PC-3 (cell line): ENCODE measurements at regions not wholly inside any gene's neighbourhood (a gene's known extent, or its start where the extent isn't known, plus 50 kb on each side); places are given as distances from the start of the nearest gene placed in this dataset.

Source experiments
- ATAC-seq: fragments of 200-7000 bp; cut with Tn5 transposase; 2 replicates; pipeline ENCODE4 v1.9.1; 2020; ENCODE audit warnings: mild to moderate bottlenecking, moderate library complexity
- BruUV-seq: library from RNA; stranded (reverse); fragments of 400-500 nt; replicated peaks from 2 replicates; lab custom pipeline; 2021; lab: Mats Ljungman, UMichigan
- CTCF ChIA-PET: fragments of 300-600 bp; sonication (Branson Sonifier 250); formaldehyde crosslinking; loops from one replicate; lab custom pipeline; 2022; ENCODE audit warnings: antibody characterized with exemption; lab: Charles Lee
- POLR2A ChIA-PET: fragments of 300-600 bp; sonication (Branson Sonifier 250); formaldehyde crosslinking; loops from one replicate; lab custom pipeline; 2022; ENCODE audit warnings: antibody characterized with exemption; ENCODE audit not compliant: unreplicated experiment; lab: Charles Lee
- DNase-seq: peaks from one replicate; pipeline ENCODE4 v3.0.0-alpha.2; 2015
- H2AFZ ChIP-seq: fragments of 300-600 bp; sonication (generic); 2 replicates; pipeline ENCODE4 v1.6.0; 2016; ENCODE audit warnings: antibody characterized with exemption, low read length
- H3F3A ChIP-seq: fragments of 300-600 bp; sonication (generic); one replicate; pipeline ENCODE4 v1.6.0; 2017; ENCODE audit warnings: antibody characterized with exemption, low read length, control low read depth, mild to moderate bottlenecking; ENCODE audit not compliant: unreplicated experiment
- H3K27ac ChIP-seq: fragments of 300-600 bp; sonication (generic); 2 replicates; pipeline ENCODE4 v1.5.1; 2016; ENCODE audit warnings: mild to moderate bottlenecking, low read length
- H3K27me3 ChIP-seq: fragments of 300-600 bp; sonication (generic); 2 replicates; pipeline ENCODE4 v1.6.1; 2016; ENCODE audit warnings: low read length, mixed read lengths
- H3K36me3 ChIP-seq: fragments of 300-600 bp; sonication (generic); 2 replicates; pipeline ENCODE4 v1.6.1; 2016; ENCODE audit warnings: low read depth, mixed run types, low read length, mixed read lengths
- H3K4me1 ChIP-seq: fragments of 300-600 bp; sonication (generic); 2 replicates; pipeline ENCODE4 v1.5.1; 2016; ENCODE audit warnings: low read length; ENCODE audit not compliant: insufficient read depth
- H3K4me2 ChIP-seq: fragments of 300-600 bp; sonication (generic); 2 replicates; pipeline ENCODE4 v1.6.0; 2016; ENCODE audit warnings: low read length
- H3K4me3 ChIP-seq: fragments of 300-600 bp; sonication (generic); 2 replicates; pipeline ENCODE4 v1.5.1; 2016; ENCODE audit warnings: mild to moderate bottlenecking, low read length, mixed read lengths
- H3K79me2 ChIP-seq: fragments of 300-600 bp; sonication (generic); 2 replicates; pipeline ENCODE4 v1.6.1; 2017; ENCODE audit warnings: low read length, mixed read lengths
- H3K9ac ChIP-seq: fragments of 300-600 bp; sonication (generic); 2 replicates; pipeline ENCODE4 v1.6.0; 2016; ENCODE audit warnings: mild to moderate bottlenecking, low read length
- H3K9me2 ChIP-seq: fragments of 300-600 bp; sonication (generic); replicated peaks from 2 replicates; pipeline ENCODE4 v1.6.1; 2016; ENCODE audit warnings: mixed run types, low read length, mixed read lengths
- H3K9me3 ChIP-seq: fragments of 300-600 bp; sonication (generic); 2 replicates; pipeline ENCODE4 v1.6.1; 2016; ENCODE audit warnings: low read length, mixed read lengths
- H4K20me1 ChIP-seq: fragments of 300-600 bp; sonication (generic); 2 replicates; pipeline ENCODE4 v1.6.1; 2016; ENCODE audit warnings: low read length, mixed read lengths
- EZH2 ChIP-seq: fragments of 300-600 bp; sonication (generic); IDR thresholded peaks from one replicate; pipeline ENCODE4 v1.6.1; 2017; ENCODE audit warnings: antibody characterized with exemption, mild to moderate bottlenecking, low read length; ENCODE audit not compliant: unreplicated experiment
- EZH2phosphoT487 ChIP-seq: fragments of 300-600 bp; sonication (generic); IDR thresholded peaks from 2 replicates; pipeline ENCODE4 v1.6.1; 2018; ENCODE audit warnings: mild to moderate bottlenecking, antibody characterized with exemption, low read length, borderline replicate concordance
- intact Hi-C: fragments of 100-400 bp; cut with micrococcal nuclease; formaldehyde crosslinking; loops from 2 replicates; pipeline ENCODE4 v1.9.0; 2023
- TF ChIP-seq, protein P1 (sequence below): fragments of 300-600 bp; sonication (generic); conservative IDR thresholded peaks from 2 replicates; pipeline ENCODE4 v1.5.1; 2017; ENCODE audit warnings: antibody characterized with exemption, low read depth, mild to moderate bottlenecking, low read length

- H3K4me1 ChIP-seq = no peaks in the 10 kb centered on the region
- H3K9ac ChIP-seq = no peak overlapping the region
- no peak overlapping the region for H3K27ac ChIP-seq
- CTCF ChIA-PET = no interaction called here
- H3K79me2 ChIP-seq = no peaks in the 10 kb centered on the region
- H3K4me3 ChIP-seq = no peak overlapping the region
- no peaks in the 10 kb centered on the region for H3K27me3 ChIP-seq
- POLR2A ChIA-PET = no interaction called here
- TF ChIP-seq, protein P1, sequence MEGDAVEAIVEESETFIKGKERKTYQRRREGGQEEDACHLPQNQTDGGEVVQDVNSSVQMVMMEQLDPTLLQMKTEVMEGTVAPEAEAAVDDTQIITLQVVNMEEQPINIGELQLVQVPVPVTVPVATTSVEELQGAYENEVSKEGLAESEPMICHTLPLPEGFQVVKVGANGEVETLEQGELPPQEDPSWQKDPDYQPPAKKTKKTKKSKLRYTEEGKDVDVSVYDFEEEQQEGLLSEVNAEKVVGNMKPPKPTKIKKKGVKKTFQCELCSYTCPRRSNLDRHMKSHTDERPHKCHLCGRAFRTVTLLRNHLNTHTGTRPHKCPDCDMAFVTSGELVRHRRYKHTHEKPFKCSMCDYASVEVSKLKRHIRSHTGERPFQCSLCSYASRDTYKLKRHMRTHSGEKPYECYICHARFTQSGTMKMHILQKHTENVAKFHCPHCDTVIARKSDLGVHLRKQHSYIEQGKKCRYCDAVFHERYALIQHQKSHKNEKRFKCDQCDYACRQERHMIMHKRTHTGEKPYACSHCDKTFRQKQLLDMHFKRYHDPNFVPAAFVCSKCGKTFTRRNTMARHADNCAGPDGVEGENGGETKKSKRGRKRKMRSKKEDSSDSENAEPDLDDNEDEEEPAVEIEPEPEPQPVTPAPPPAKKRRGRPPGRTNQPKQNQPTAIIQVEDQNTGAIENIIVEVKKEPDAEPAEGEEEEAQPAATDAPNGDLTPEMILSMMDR = no peak
- TF ChIP-seq EZH2phosphoT487 (no peak), EZH2 (no peak)
- intact Hi-C loops = no loop called here
- H3F3A ChIP-seq = no peaks in the 10 kb centered on the region
- no peaks in the 10 kb centered on the region for H3K9me2 ChIP-seq
- no peak for DNase-seq
- no peak overlapping the region for H2AFZ ChIP-seq
- H3K9me3 ChIP-seq = 0 out of 2 replicates have a peak, but pooled peaks cover 9% of the 10 kb centered on the region
- H4K20me1 ChIP-seq = no peaks in the 10 kb centered on the region
- no peak overlapping the region for H3K4me2 ChIP-seq
- BruUV-seq = no TSS peak
- ATAC-seq = no peak
- H3K36me3 ChIP-seq = no peaks in the 10 kb centered on the region
Observed at GRCh38 chr14:85332401-85332800, 197.5 kb upstream of the FLRT2 start.

DNA sequence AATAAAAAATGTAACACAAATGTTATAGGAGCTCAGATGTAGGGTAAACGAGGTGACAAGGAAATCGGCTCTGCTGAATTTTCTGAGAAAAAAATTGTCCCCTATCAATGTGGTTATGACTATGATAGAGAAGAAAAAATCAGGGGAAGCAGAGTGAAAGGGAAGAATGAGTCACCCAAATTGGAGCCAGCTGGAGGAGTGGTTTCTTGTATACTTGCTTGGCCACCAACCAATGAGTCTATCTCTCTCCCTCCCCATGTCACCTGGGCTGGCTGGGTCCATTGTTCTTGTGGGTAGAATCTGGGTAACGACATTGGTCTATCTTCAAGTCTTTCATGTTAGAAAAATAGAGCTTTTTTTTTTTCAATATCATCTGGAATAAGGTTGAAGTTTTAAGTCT is 196.6 kb upstream of the FLRT2 start:
- no peak overlapping the region for H3K27ac ChIP-seq
- no peak for ATAC-seq
- intact Hi-C loops = no loop called here

GRCh38 chr14:85333841-85334240 is 196.1 kb upstream of the FLRT2 start:
- DNase-seq (no peak), ATAC-seq (no peak)
- Histone ChIP-seq H3K4me3 (no peak overlapping the region), H3K4me1 (no peaks in the 10 kb centered on the region), H2AFZ (no peak overlapping the region), H3K36me3 (no peaks in the 10 kb centered on the region), H3K27ac (no peak overlapping the region), H3K9ac (no peak overlapping the region), H3K79me2 (no peaks in the 10 kb centered on the region), H3K27me3 (no peaks in the 10 kb centered on the region), H3F3A (no peaks in the 10 kb centered on the region), H3K9me3 (0 out of 2 replicates have a peak, but pooled peaks cover 9% of the 10 kb centered on the region), H4K20me1 (no peaks in the 10 kb centered on the region), H3K4me2 (no peak overlapping the region), H3K9me2 (no peaks in the 10 kb centered on the region)
- intact Hi-C loops = no loop called here
- CTCF ChIA-PET = no interaction called here
- POLR2A ChIA-PET = no interaction called here
- TF ChIP-seq EZH2phosphoT487 (no peak), EZH2 (no peak)
- TF ChIP-seq, protein P1 = no peak
- BruUV-seq = no TSS peak

More for the DNA sequence above, 196.6 kb upstream of the FLRT2 start:
- Histone ChIP-seq H3K36me3 (no peaks in the 10 kb centered on the region), H3K4me1 (no peaks in the 10 kb centered on the region), H3K4me3 (no peak overlapping the region), H3K27me3 (no peaks in the 10 kb centered on the region), H4K20me1 (no peaks in the 10 kb centered on the region), H2AFZ (no peak overlapping the region), H3K9me3 (0 out of 2 replicates have a peak, but pooled peaks cover 9% of the 10 kb centered on the region), H3K9me2 (no peaks in the 10 kb centered on the region), H3F3A (no peaks in the 10 kb centered on the region), H3K9ac (no peak overlapping the region), H3K4me2 (no peak overlapping the region), H3K79me2 (no peaks in the 10 kb centered on the region)
- TF ChIP-seq EZH2phosphoT487 (no peak), EZH2 (no peak)
- TF ChIP-seq, protein P1 = no peak
- CTCF ChIA-PET = no interaction called here
- peak; percentile 48 for DNase-seq
- POLR2A ChIA-PET = no interaction called here
- no TSS peak for BruUV-seq
